OCI-LY3 (cell line): ENCODE measurements at regions not wholly inside any gene's neighbourhood (a gene's known extent, or its start where the extent isn't known, plus 50 kb on each side); places are given as distances from the start of the nearest gene placed in this dataset.

ENCODE experiments used
- H2AFZ ChIP-seq: fragments of 200-600, 300-600 bp; shearing (Covaris generic); 2 replicates; pipeline ENCODE4 v1.6.0; 2014; ENCODE audit warnings: antibody characterized with exemption, low read depth, low read length
- H3K27ac ChIP-seq: fragments of 200-600, 300-600 bp; sonication (generic); 2 replicates; pipeline ENCODE4 v1.5.1; 2014; ENCODE audit warnings: mild to moderate bottlenecking, low read length, moderate library complexity, mixed read lengths
- H3K27me3 ChIP-seq: fragments of 200-600, 300-600 bp; sonication (generic); 2 replicates; pipeline ENCODE4 v1.6.1; 2014; ENCODE audit warnings: low read depth, low read length, mixed read lengths
- H3K36me3 ChIP-seq: fragments of 200-600, 300-600 bp; sonication (generic); replicated peaks from 2 replicates; pipeline ENCODE3; 2014; ENCODE audit warnings: low read depth, low read length, mixed read lengths
- H3K4me1 ChIP-seq: fragments of 300-600, 200-600 bp; sonication (generic); 2 replicates; pipeline ENCODE4 v1.6.1; 2014; ENCODE audit warnings: low read length, mixed read lengths
- H3K4me2 ChIP-seq: fragments of 200-600, 300-600 bp; sonication (generic); 2 replicates; pipeline ENCODE4 v1.6.1; 2014; ENCODE audit warnings: low read length, mixed read lengths
- H3K4me3 ChIP-seq: fragments of 300-600, 200-600 bp; sonication (generic); 2 replicates; pipeline ENCODE4 v1.5.1; 2014; ENCODE audit warnings: antibody characterized with exemption, mild to moderate bottlenecking, low read length, moderate library complexity
- H3K79me2 ChIP-seq: fragments of 300-600, 200-600 bp; shearing (Covaris generic); 2 replicates; pipeline ENCODE4 v1.6.1; 2014; ENCODE audit warnings: mild to moderate bottlenecking, low read length, mixed read lengths
- H3K9ac ChIP-seq: fragments of 300-600, 200-600 bp; shearing (Covaris generic); 2 replicates; pipeline ENCODE4 v1.6.0; 2014; ENCODE audit warnings: mild to moderate bottlenecking, low read length, moderate library complexity
- H3K9me3 ChIP-seq: fragments of 200-600, 300-600 bp; shearing (Covaris generic); 2 replicates; pipeline ENCODE4 v1.6.1; 2014; ENCODE audit warnings: low read length, mixed read lengths; ENCODE audit not compliant: insufficient read depth
- H4K20me1 ChIP-seq: fragments of 200-600, 300-600 bp; sonication (generic); 2 replicates; pipeline ENCODE4 v1.6.1; 2016; ENCODE audit warnings: low read length, mixed read lengths; ENCODE audit not compliant: insufficient read depth
- EZH2phosphoT487 ChIP-seq: fragments of 200-600 bp; shearing (Covaris generic); IDR thresholded peaks from 2 replicates; pipeline ENCODE4 v1.6.1; 2018; ENCODE audit warnings: antibody characterized with exemption, mixed run types, low read depth
- TF ChIP-seq, protein P1 (sequence below): fragments of 200-600, 300-600 bp; sonication (generic); IDR thresholded peaks from 2 replicates; pipeline ENCODE4 v1.5.1; 2014; ENCODE audit warnings: antibody characterized with exemption, low read length, low read depth

DNA sequence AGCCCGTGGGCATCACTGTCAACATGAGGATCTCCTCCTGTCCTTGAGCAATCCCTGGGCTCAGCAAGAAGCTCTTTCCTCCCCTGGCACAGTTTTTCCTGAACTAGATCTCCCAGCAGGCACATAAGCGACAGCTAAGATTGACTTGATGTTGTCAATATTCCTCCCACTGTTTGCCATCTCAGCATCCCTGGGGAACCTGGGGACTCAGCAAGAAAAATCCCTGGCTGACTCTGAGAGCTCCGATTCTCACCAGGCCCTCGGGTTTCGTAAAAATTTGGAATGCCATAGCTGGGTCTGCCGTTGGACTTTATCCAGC is 687.2 kb downstream of the MATN1 start:
- Histone ChIP-seq H2AFZ (no peak overlapping the region), H3K4me2 (no peak overlapping the region)
- TF ChIP-seq EZH2phosphoT487 = no peak
- TF ChIP-seq, protein P1, sequence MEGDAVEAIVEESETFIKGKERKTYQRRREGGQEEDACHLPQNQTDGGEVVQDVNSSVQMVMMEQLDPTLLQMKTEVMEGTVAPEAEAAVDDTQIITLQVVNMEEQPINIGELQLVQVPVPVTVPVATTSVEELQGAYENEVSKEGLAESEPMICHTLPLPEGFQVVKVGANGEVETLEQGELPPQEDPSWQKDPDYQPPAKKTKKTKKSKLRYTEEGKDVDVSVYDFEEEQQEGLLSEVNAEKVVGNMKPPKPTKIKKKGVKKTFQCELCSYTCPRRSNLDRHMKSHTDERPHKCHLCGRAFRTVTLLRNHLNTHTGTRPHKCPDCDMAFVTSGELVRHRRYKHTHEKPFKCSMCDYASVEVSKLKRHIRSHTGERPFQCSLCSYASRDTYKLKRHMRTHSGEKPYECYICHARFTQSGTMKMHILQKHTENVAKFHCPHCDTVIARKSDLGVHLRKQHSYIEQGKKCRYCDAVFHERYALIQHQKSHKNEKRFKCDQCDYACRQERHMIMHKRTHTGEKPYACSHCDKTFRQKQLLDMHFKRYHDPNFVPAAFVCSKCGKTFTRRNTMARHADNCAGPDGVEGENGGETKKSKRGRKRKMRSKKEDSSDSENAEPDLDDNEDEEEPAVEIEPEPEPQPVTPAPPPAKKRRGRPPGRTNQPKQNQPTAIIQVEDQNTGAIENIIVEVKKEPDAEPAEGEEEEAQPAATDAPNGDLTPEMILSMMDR = no peak

DNA sequence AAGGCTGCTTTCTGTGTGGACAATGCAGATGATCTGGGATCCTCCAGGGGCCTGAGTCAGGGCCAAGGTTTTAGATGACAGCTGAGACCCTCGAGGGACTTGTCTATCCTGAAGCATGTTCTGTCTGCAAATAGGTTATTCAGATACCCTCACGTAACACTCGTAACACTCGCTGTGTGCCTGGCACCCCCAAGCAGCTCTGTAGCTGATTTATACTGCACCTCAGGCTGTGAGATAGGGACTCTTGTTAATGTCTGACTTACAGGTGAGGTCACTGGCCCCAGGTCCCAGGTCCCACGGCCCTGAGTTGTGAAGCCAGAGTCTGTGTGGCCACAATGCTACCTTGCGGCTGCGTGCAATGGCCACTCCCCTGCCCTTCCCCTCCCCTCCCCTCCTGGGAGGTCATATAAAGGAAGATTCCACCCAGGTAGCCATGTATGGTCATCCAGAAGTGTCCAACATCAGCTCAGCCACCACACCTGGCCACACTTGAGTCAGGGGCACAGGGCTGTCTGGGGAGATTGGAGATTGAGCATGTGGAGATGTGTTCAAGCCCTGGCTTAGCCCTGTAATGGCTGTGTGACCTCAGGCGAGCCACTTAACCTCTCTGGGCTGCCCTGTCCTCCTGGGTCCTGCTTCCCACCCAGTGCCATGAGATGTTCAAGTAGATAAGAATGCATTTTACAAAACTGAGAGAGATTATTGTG is 687.7 kb downstream of the MATN1 start:
- no peaks in the 10 kb centered on the region for H4K20me1 ChIP-seq
- no peaks in the 10 kb centered on the region for H3K79me2 ChIP-seq
- no peaks in the 10 kb centered on the region for H3K9me3 ChIP-seq
- H3K4me2 ChIP-seq = no peak overlapping the region
- no peaks in the 10 kb centered on the region for H3K27me3 ChIP-seq
- no peak overlapping the region for H2AFZ ChIP-seq
- no peak overlapping the region for H3K27ac ChIP-seq
- TF ChIP-seq EZH2phosphoT487 = no peak
- TF ChIP-seq, protein P1 = no peak
- no peaks in the 10 kb centered on the region for H3K4me1 ChIP-seq
- no peaks in the 10 kb centered on the region for H3K36me3 ChIP-seq
- H3K9ac ChIP-seq = no peak overlapping the region
- no peak overlapping the region for H3K4me3 ChIP-seq

More for the DNA sequence above, 687.2 kb downstream of the MATN1 start:
- Histone ChIP-seq H3K36me3 (no peaks in the 10 kb centered on the region), H3K4me3 (no peak overlapping the region), H3K4me1 (no peaks in the 10 kb centered on the region), H3K27me3 (no peaks in the 10 kb centered on the region), H4K20me1 (no peaks in the 10 kb centered on the region), H3K9me3 (no peaks in the 10 kb centered on the region), H3K27ac (no peak overlapping the region), H3K79me2 (no peaks in the 10 kb centered on the region), H3K9ac (no peak overlapping the region)

DNA sequence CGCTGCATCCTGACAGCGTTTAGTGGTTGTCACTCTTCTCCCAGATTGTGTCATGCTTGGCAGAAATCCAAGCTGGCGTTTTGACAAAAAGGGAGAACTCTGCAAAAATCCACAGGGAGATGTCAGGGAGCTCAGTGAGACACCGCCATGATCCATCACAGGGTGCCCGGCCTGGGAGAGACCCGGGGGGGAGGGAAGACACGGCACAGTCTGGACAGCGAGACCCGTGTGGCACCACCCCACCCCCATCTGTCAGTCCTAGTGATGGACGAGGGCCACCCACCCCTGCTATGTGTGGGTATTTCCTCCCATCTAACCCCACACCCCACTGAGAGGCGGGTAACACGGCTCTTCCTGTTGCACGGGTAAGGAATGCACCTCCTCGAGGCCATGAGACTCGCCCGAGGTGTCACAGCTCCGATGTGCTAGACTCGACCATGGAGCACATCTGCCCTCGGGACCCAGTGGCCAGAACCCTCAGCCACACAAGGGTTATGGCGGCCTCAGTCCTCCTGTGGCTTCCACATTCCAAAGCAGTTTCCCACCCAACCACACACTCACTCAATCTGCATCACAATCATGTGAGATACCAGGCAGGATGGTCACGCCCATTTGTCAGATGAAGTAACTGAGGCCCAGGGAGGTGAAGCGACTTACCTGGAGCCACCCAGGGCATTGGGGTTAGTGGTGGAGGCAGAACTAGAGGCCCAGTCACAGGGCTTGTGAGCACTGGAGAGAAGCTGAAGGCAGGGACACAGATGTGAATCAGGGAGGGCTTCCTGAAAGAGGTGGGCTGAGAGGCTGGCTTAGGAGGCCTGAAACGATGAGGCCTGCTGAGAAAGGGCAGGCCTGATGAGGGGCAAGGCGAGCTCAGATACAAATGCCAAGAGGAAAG is 688.5 kb downstream of the MATN1 start:
- no peak for TF ChIP-seq EZH2phosphoT487
- TF ChIP-seq, protein P1 = no peak
- Histone ChIP-seq H3K27me3 (no peaks in the 10 kb centered on the region), H3K9me3 (no peaks in the 10 kb centered on the region), H3K27ac (no peak overlapping the region), H3K79me2 (no peaks in the 10 kb centered on the region), H3K4me2 (no peak overlapping the region), H2AFZ (no peak overlapping the region), H3K4me1 (no peaks in the 10 kb centered on the region), H3K36me3 (no peaks in the 10 kb centered on the region), H4K20me1 (no peaks in the 10 kb centered on the region), H3K4me3 (no peak overlapping the region), H3K9ac (no peak overlapping the region)

DNA sequence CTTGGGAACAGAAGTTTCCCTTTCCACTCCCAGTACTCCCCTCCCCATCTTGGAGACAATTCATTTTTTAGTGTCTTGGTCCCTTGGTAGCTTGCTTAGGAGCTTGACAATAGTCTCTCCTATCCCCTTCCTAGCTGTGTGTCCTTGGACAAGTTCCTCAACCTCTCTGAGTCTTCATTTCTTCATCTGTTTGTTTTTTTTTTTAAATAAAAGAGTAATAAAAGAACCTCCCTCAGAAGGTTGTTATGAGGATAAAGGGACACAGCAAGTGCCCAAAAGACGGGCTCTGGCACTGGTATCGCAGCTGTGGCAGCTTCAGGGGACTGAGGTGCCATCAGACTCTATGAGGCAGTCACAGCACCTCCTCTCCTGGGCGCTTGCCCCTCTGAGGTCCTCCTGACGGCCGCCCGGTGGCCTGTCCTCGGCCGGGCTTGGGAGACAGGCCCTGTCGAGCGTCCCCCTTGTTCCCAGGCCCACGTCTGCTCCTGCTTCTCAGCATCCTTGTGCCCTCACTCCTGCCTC is 689.2 kb downstream of the MATN1 start:
- Histone ChIP-seq H3K9ac (no peak overlapping the region), H3K4me2 (no peak overlapping the region), H3K36me3 (no peaks in the 10 kb centered on the region), H3K27me3 (no peaks in the 10 kb centered on the region), H4K20me1 (no peaks in the 10 kb centered on the region), H2AFZ (no peak overlapping the region), H3K9me3 (no peaks in the 10 kb centered on the region), H3K4me3 (no peak overlapping the region), H3K4me1 (no peaks in the 10 kb centered on the region), H3K27ac (no peak overlapping the region), H3K79me2 (no peaks in the 10 kb centered on the region)
- TF ChIP-seq, protein P1 = no peak
- TF ChIP-seq EZH2phosphoT487 = no peak
